NCI-H1105 (cell line): ENCODE measurements at regions not wholly inside any gene's neighbourhood (a gene's known extent, or its start where the extent isn't known, plus 50 kb on each side); places are given as distances from the start of the nearest gene placed in this dataset.
A peak's percentile ranks its signal among the peaks of the same experiment; 100 is the strongest.
"Not testable (repeated sequence)": the region's sequence is repeated elsewhere in the genome, so short reads cannot be mapped to it uniquely, and the experiment has no call there.

Experiments used
- DNase-seq: peaks from one replicate; lab custom pipeline; 2025; lab: John Stamatoyannopoulos, UW

DNA sequence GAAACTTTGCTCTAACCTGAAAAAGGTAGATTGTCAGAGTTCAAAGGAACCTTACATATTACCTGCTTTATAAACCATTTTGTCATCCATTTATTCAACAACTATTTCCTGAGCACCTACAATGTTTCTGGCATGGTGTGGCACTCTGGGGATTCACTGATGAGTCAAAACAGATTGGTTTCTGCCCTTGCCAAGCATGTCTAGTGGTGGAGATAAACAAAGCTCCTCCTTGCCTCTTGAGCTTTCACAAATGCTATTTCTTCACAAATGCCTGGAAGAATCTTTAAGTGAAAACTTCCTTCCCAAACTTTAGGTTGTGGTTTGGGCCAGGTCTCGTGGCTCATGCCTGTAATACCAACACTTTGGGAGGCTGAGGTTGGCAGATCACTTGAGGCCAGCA, 85.1 kb upstream of the RELN start:
- DNase-seq: no peak

DNA sequence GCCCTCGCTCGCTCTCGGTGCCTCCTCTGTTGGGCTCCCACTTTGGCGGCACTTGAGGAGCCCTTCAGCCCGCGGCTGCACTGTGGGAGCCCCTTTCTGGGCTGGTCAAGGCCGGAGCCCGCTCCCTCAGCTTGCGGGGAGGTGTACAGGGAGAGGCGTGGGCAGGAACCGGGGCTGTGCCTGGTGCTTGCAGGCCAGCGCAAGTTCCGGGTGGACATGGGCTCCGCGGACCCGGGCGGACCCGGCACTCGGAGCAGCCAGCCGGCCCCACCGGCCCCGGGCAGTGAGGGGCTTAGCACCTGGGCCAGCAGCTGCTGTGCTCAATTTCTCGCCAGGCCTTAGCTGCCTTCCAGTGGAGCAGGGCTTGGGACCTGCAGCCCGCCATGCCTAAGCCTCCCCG, 82.2 kb upstream of the RELN start:
- not testable (repeated sequence) for DNase-seq

DNA sequence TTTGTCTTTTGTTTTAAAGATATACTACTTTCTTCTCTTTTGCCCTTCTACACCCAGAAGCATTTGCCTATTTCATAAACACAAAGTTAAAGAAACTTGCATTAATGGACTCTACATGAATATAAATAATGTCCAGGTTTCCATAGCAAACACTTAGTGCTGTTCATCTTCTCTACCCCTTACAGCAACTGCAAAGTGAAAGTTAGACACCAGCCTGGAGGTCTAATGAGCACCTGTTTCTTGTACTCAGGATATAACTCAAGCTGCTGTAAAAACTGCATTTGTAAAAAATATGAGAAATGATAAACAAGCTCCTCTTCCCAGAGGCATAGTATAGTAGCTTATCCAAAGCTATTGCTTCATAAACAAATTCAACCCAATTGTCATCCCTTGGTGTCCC, 76.0 kb upstream of the RELN start:
- no peak for DNase-seq

DNA sequence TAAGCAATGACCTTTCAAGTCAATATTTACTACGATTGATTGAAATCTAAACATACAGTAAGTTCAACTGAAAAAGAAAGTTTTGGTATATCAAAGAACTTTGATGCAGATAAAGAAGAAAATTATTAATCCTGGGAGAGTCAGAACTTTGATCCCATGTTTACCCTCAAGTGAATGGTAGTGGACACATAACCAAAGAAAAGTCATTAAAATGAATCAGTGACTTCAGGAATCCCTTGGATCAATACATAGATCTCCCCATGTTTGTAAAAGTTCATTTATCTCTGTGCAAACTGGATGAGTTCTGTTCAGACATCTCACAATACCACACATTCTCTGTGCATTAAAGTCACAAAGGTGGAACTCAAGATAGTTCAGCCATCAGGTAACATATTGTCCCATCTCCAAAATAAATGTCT, 75.5 kb upstream of the RELN start:
- no peak for DNase-seq

DNA sequence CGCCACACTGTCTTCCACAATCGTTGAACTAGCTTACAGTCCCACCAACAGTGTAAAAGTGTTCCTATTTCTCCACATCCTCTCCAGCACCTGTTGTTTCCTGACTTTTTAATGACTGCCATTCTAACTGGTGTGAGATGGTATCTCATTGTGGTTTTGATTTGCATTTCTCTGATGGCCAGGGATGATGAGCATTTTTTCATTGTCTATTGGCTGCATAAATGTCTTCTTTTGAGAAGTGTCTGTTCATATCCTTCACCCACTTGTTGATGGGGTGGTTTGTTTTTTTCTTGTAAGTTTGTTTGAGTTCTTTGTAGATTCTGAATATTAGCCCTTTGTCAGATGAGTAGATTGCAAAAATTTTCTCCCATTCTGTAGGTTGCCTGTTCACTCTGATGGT, 74.3 kb upstream of the RELN start:
- not testable (repeated sequence) for DNase-seq

DNA sequence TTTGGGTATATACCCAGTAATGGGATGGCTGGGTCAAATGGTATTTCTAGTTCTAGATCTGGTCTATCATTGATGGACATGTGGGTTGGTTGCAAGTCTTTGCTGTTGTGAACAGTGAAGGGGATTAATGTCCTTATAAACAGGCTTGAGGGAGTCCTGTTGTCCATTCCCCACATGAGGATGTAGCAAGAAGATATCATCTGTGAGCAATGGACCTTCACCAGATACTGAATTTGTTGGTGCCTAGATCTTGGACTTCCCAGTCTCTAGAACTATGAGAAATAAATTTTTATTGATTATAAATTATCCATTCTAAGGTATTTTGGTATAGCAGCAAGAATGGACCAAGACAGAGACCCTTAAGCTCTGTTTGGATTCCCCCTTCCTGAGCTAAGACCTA, 72.2 kb upstream of the RELN start:
- DNase-seq: no peak

DNA sequence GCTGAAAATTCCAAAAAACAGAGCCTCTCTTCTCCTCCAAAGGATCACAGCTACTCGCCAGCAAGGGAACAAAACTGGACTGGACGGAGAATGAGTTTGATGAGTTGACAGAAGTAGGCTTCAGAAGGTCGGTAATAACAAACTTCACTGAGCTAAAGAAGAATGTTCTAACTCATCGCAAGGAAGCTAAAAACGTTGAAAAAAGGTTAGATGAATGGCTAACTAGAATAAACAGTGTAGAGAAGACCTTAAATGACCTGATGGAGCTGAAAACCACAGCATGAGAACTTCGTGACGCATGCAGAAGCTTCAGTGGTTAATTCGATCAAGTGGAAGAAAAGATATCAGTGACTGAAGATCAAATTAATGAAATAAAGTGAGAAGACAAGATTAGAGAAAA, 70.4 kb upstream of the RELN start:
- DNase-seq: not testable (repeated sequence)

DNA sequence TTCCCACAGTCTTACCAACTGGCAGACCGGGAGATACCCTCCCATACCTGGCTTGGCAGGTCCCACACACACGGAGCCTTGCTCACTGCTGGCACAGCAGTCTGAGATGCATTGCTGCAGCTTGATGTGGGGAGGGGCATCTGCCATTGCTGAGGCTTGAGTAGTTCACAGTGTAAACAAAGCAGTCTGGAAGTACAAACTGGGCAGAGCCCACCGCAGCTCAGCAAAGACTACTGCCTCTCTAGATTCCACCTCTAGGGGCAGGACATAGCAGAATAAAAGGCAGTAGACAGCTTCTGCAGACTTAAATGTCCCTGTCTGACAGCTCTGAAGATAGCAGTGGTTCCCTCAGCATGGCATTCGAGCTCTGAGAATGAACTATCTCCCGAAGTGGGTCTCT, 69.6 kb upstream of the RELN start:
- no peak for DNase-seq

DNA sequence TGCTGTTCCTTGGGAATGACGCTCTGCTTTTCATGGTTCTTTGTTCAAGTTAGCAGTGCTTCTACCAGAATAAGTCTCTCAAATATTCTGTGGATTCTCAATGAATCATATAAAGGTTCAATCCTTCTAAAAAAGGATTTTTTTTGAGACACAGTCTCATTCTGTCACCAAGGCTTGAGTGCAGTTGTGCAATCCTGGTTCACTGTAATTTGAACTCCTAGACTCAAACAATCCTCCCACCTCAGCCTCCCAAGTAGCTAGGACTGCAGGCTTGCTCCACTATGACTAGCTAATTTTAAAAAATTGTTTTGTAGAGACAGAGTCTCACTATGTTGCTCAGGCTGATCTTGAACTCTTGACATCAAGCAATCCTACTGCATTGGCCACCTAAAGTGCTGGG, 64.9 kb upstream of the RELN start:
- DNase-seq: no peak

DNA sequence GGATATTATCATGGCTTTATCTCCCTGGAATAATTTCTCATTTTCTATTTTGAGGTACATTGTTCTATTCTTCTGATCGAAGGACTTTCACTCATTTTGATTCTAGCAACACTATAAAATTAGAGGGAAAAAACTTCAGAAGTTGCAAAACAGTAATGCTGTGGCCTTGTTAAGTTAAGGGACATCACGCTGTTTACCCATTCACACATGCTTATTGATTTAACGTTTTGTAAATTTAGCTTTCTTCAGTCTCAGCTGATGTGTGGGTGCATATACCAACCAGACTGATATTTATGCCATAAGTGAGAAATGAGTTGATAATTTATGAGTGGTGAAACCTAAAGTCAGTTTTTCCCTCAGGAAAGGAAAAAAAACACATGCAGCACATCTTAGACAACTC, 63.5 kb upstream of the RELN start:
- DNase-seq: no peak

DNA sequence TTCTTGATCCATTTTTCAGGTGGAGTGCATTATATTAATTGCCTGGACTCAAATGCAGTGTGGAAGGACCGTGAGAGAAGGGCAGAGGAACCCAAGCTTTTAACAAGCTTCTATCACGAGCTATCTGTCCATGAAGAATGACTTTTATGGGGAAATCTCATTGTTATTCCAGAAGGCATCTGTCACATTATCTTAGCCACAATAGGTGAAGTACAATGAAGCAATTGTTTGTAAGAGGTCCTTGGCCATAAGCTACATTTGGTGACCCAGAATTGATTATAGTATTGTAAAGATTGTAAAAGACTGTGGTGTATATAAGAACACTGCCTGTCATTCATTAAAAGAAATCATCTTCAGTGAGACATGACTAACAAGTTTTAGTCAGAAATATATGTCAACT, 58.6 kb upstream of the RELN start:
- no peak for DNase-seq

DNA sequence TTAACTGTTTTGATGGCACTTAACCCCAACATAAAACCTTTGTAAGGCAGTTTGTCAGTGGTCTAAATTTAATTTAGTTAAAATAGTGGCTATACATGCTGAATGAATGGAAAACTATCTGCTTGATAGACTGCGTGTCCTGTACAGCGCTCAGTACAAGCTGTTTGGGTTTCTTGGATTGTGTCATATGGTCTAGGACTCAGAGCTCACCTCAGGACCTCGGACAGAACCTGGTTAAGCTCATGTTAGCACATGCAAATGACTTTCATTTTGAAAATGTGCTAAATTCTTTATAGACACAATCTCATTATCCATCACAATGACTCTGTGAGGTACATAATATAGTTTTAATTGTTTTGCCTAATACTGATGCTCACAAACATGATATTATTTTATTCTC, 55.7 kb upstream of the RELN start:
- DNase-seq: no peak

DNA sequence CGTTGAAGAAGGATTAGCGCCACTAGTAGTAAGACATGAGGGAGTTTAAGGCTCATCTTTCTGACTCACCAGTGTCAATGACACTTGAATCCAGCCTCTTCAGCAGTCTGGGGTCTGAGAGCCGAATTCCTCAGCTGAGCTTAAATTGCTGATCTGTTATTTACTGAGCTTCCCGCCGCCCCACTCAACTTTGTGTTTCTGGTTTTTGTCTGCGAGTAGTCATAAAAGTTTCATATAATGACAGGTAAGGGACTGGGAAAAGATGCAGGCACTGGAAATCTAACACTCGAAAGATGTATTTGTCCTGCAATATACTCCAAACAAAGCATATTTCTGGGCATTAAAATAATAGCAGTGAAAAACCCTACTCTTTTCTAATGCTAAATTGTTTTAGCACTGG, 51.2 kb upstream of the RELN start:
- peak; percentile 1 for DNase-seq

DNA sequence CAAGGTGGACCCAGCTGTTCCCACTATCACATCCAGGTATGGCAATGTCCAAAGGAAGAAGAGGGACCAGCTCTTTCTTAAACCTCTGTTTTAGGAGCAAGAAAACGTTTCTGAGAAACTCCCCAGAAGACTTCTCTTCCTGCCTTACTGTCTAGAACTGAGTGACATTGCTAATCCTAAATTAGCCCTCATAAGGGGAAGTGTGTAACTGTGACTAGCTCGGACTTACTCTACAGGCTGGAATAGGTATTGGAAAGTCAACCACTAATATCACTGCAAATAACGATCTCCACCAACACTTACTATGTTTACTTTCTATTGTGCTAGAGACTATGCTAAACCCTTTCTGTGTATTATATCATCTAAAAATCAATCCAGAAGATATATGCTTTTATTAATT, 49.9 kb upstream of the RELN start:
- DNase-seq: no peak
